HG02678 (cell line): ENCODE measurements at regions not wholly inside any gene's neighbourhood (a gene's known extent, or its start where the extent isn't known, plus 50 kb on each side); places are given as distances from the start of the nearest gene placed in this dataset.
"Not testable (repeated sequence)": the region's sequence is repeated elsewhere in the genome, so short reads cannot be mapped to it uniquely, and the experiment has no call there.

ENCODE experiments used
- ATAC-seq: cut with Tn5 transposase; IDR thresholded peaks from one replicate; pipeline ENCODE4 v1.9.1; 2021; ENCODE audit warnings: mild to moderate bottlenecking, moderate library complexity; ENCODE audit not compliant: unreplicated experiment

- ATAC-seq: no peak
Observed at GRCh38 chrX:131821945-131822622, 201.0 kb upstream of the STK26 start.

GRCh38 chrX:131826572-131826971 lies 196.5 kb upstream of the STK26 start:
- ATAC-seq: no peak

- peak; percentile 44 for ATAC-seq
Observed at GRCh38 chrX:131827935-131828334, 195.2 kb upstream of the STK26 start.

- ATAC-seq: no peak
Observed at GRCh38 chrX:131828482-131828881, 194.6 kb upstream of the STK26 start.

- peak; percentile 85 for ATAC-seq
Observed at GRCh38 chrX:131830400-131831184, 192.5 kb upstream of the STK26 start.

GRCh38 chrX:131831185-131831520 lies 191.9 kb upstream of the STK26 start:
- no peak for ATAC-seq

- ATAC-seq: no peak
Observed at GRCh38 chrX:131836161-131836560, 186.9 kb upstream of the STK26 start.

GRCh38 chrX:131837325-131837724 lies 185.8 kb upstream of the STK26 start:
- no peak for ATAC-seq

- no peak for ATAC-seq
Observed at GRCh38 chrX:131840799-131841495, 182.2 kb upstream of the STK26 start.

- ATAC-seq: peak; percentile 77
Observed at GRCh38 chrX:131841496-131842437, 181.3 kb upstream of the STK26 start.

- ATAC-seq: no peak
Observed at GRCh38 chrX:131843987-131844386, 179.1 kb upstream of the STK26 start.

- no peak for ATAC-seq
Observed at GRCh38 chrX:131845201-131845600, 177.9 kb upstream of the STK26 start.

GRCh38 chrX:131845771-131846170 lies 177.3 kb upstream of the STK26 start:
- no peak for ATAC-seq

- not testable (repeated sequence) for ATAC-seq
Observed at GRCh38 chrX:131850964-131851363, 172.1 kb upstream of the STK26 start.

GRCh38 chrX:131853440-131853839 lies 169.7 kb upstream of the STK26 start:
- ATAC-seq: no peak

GRCh38 chrX:131854581-131854980 lies 168.5 kb upstream of the STK26 start:
- no peak for ATAC-seq

- no peak for ATAC-seq
Observed at GRCh38 chrX:131861088-131861787, 161.9 kb upstream of the STK26 start.

GRCh38 chrX:131862321-131862720 lies 160.8 kb upstream of the STK26 start:
- ATAC-seq: no peak

- ATAC-seq: no peak
Observed at GRCh38 chrX:131869182-131869581, 153.9 kb upstream of the STK26 start.

- ATAC-seq: no peak
Observed at GRCh38 chrX:131874300-131874699, 148.8 kb upstream of the STK26 start.
